ENCODE measurements at regions not wholly inside any gene's neighbourhood (a gene's known extent, or its start where the extent isn't known, plus 50 kb on each side); places are given as distances from the start of the nearest gene placed in this dataset.

GRCh38 chr17:36731811-36732210 is 130.4 kb downstream of the MRM1 start:
- peaks cover 22% of the 10 kb centered on the region for H3K4me1 ChIP-seq (ENCODE audit: control insufficient read depth, insufficient read depth, low read length)
- H3K9ac ChIP-seq (ENCODE audit: low read depth, low read length), result no peak overlapping the region
- no peak overlapping the region for H3K4me3 ChIP-seq (ENCODE audit: low read depth, low read length)
- no peaks in the 10 kb centered on the region for H3K9me3 ChIP-seq (ENCODE audit: control insufficient read depth, insufficient read depth, low read length)
- H3K27me3 ChIP-seq (ENCODE audit: control insufficient read depth, insufficient read depth, low read length), result peaks cover 24% of the 10 kb centered on the region
- H3K36me3 ChIP-seq (ENCODE audit: control insufficient read depth, insufficient read depth, low read length), result no peaks in the 10 kb centered on the region

- no peaks in the 10 kb centered on the region for H3K9me3 ChIP-seq (ENCODE audit: control insufficient read depth, insufficient read depth, low read length)
These were observed 131.0 kb downstream of the MRM1 start for GRCh38 chr17:36732351-36732750.

GRCh38 chr17:36736201-36737156 is 135.1 kb downstream of the MRM1 start:
- peaks cover 5% of the 10 kb centered on the region for H3K4me1 ChIP-seq (ENCODE audit: control insufficient read depth, insufficient read depth, low read length)

More at GRCh38 chr17:36732351-36732750, 131.0 kb downstream of the MRM1 start:
- no peak overlapping the region for H3K4me3 ChIP-seq (ENCODE audit: low read depth, low read length)
- H3K4me1 ChIP-seq (ENCODE audit: control insufficient read depth, insufficient read depth, low read length), result peaks cover 21% of the 10 kb centered on the region
- no peak overlapping the region for H3K9ac ChIP-seq (ENCODE audit: low read depth, low read length)
- peaks cover 24% of the 10 kb centered on the region for H3K27me3 ChIP-seq (ENCODE audit: control insufficient read depth, insufficient read depth, low read length)
- H3K36me3 ChIP-seq (ENCODE audit: control insufficient read depth, insufficient read depth, low read length), result no peaks in the 10 kb centered on the region

GRCh38 chr17:36739208-36739607 is 137.8 kb downstream of the MRM1 start:
- H3K9me3 ChIP-seq (ENCODE audit: control insufficient read depth, insufficient read depth, low read length), result no peaks in the 10 kb centered on the region
- no peaks in the 10 kb centered on the region for H3K27me3 ChIP-seq (ENCODE audit: control insufficient read depth, insufficient read depth, low read length)

More at GRCh38 chr17:36736201-36737156, 135.1 kb downstream of the MRM1 start:
- no peak overlapping the region for H3K4me3 ChIP-seq (ENCODE audit: low read depth, low read length)
- H3K36me3 ChIP-seq (ENCODE audit: control insufficient read depth, insufficient read depth, low read length), result no peaks in the 10 kb centered on the region
- no peaks in the 10 kb centered on the region for H3K9me3 ChIP-seq (ENCODE audit: control insufficient read depth, insufficient read depth, low read length)
- H3K9ac ChIP-seq (ENCODE audit: low read depth, low read length), result no peak overlapping the region
- peaks cover 3% of the 10 kb centered on the region for H3K27me3 ChIP-seq (ENCODE audit: control insufficient read depth, insufficient read depth, low read length)

GRCh38 chr17:36740157-36740556 is 138.8 kb downstream of the MRM1 start:
- Histone ChIP-seq H3K9me3 (ENCODE audit: control insufficient read depth, insufficient read depth, low read length) (no peaks in the 10 kb centered on the region), H3K27me3 (ENCODE audit: control insufficient read depth, insufficient read depth, low read length) (no peaks in the 10 kb centered on the region)

More at GRCh38 chr17:36739208-36739607, 137.8 kb downstream of the MRM1 start:
- H3K36me3 ChIP-seq (ENCODE audit: control insufficient read depth, insufficient read depth, low read length), result no peaks in the 10 kb centered on the region
- no peak overlapping the region for H3K4me3 ChIP-seq (ENCODE audit: low read depth, low read length)
- no peak overlapping the region for H3K9ac ChIP-seq (ENCODE audit: low read depth, low read length)
- H3K4me1 ChIP-seq (ENCODE audit: control insufficient read depth, insufficient read depth, low read length), result peaks cover 5% of the 10 kb centered on the region

GRCh38 chr17:36741019-36741902 is 139.9 kb downstream of the MRM1 start:
- H3K9ac ChIP-seq (ENCODE audit: low read depth, low read length), result no peak overlapping the region
- no peak overlapping the region for H3K4me3 ChIP-seq (ENCODE audit: low read depth, low read length)
- no peaks in the 10 kb centered on the region for H3K27me3 ChIP-seq (ENCODE audit: control insufficient read depth, insufficient read depth, low read length)
- no peaks in the 10 kb centered on the region for H3K36me3 ChIP-seq (ENCODE audit: control insufficient read depth, insufficient read depth, low read length)
- no peaks in the 10 kb centered on the region for H3K9me3 ChIP-seq (ENCODE audit: control insufficient read depth, insufficient read depth, low read length)
- peaks cover 5% of the 10 kb centered on the region for H3K4me1 ChIP-seq (ENCODE audit: control insufficient read depth, insufficient read depth, low read length)

More at GRCh38 chr17:36740157-36740556, 138.8 kb downstream of the MRM1 start:
- peaks cover 5% of the 10 kb centered on the region for H3K4me1 ChIP-seq (ENCODE audit: control insufficient read depth, insufficient read depth, low read length)
- H3K36me3 ChIP-seq (ENCODE audit: control insufficient read depth, insufficient read depth, low read length), result no peaks in the 10 kb centered on the region
- H3K9ac ChIP-seq (ENCODE audit: low read depth, low read length), result no peak overlapping the region
- H3K4me3 ChIP-seq (ENCODE audit: low read depth, low read length), result no peak overlapping the region

- H3K36me3 ChIP-seq (ENCODE audit: control insufficient read depth, insufficient read depth, low read length), result no peaks in the 10 kb centered on the region
- H3K4me1 ChIP-seq (ENCODE audit: control insufficient read depth, insufficient read depth, low read length), result peaks cover 5% of the 10 kb centered on the region
- no peak overlapping the region for H3K9ac ChIP-seq (ENCODE audit: low read depth, low read length)
- H3K4me3 ChIP-seq (ENCODE audit: low read depth, low read length), result no peak overlapping the region
- no peaks in the 10 kb centered on the region for H3K27me3 ChIP-seq (ENCODE audit: control insufficient read depth, insufficient read depth, low read length)
- H3K9me3 ChIP-seq (ENCODE audit: control insufficient read depth, insufficient read depth, low read length), result no peaks in the 10 kb centered on the region
These were observed 141.1 kb downstream of the MRM1 start for GRCh38 chr17:36742267-36743000.

- H3K36me3 ChIP-seq (ENCODE audit: control insufficient read depth, insufficient read depth, low read length), result no peaks in the 10 kb centered on the region
- H3K27me3 ChIP-seq (ENCODE audit: control insufficient read depth, insufficient read depth, low read length), result no peaks in the 10 kb centered on the region
- no peaks in the 10 kb centered on the region for H3K9me3 ChIP-seq (ENCODE audit: control insufficient read depth, insufficient read depth, low read length)
- no peak overlapping the region for H3K4me3 ChIP-seq (ENCODE audit: low read depth, low read length)
- no peak overlapping the region for H3K9ac ChIP-seq (ENCODE audit: low read depth, low read length)
- peaks cover 5% of the 10 kb centered on the region for H3K4me1 ChIP-seq (ENCODE audit: control insufficient read depth, insufficient read depth, low read length)
These were observed 141.7 kb downstream of the MRM1 start for GRCh38 chr17:36743130-36743529.

- Histone ChIP-seq H3K9me3 (ENCODE audit: control insufficient read depth, insufficient read depth, low read length) (no peaks in the 10 kb centered on the region), H3K27me3 (ENCODE audit: control insufficient read depth, insufficient read depth, low read length) (no peaks in the 10 kb centered on the region), H3K9ac (ENCODE audit: low read depth, low read length) (no peak overlapping the region), H3K36me3 (ENCODE audit: control insufficient read depth, insufficient read depth, low read length) (no peaks in the 10 kb centered on the region), H3K4me3 (ENCODE audit: low read depth, low read length) (no peak overlapping the region), H3K4me1 (ENCODE audit: control insufficient read depth, insufficient read depth, low read length) (peaks cover 5% of the 10 kb centered on the region)
These were observed 145.1 kb downstream of the MRM1 start for GRCh38 chr17:36746381-36747053.

- H3K4me3 ChIP-seq (ENCODE audit: low read depth, low read length), result no peak overlapping the region
- no peaks in the 10 kb centered on the region for H3K9me3 ChIP-seq (ENCODE audit: control insufficient read depth, insufficient read depth, low read length)
- no peak overlapping the region for H3K9ac ChIP-seq (ENCODE audit: low read depth, low read length)
- H3K4me1 ChIP-seq (ENCODE audit: control insufficient read depth, insufficient read depth, low read length), result peaks cover 4% of the 10 kb centered on the region
- H3K36me3 ChIP-seq (ENCODE audit: control insufficient read depth, insufficient read depth, low read length), result no peaks in the 10 kb centered on the region
- H3K27me3 ChIP-seq (ENCODE audit: control insufficient read depth, insufficient read depth, low read length), result no peaks in the 10 kb centered on the region
These were observed 146.5 kb downstream of the MRM1 start for GRCh38 chr17:36747861-36748260.

- Histone ChIP-seq H3K9me3 (ENCODE audit: control insufficient read depth, insufficient read depth, low read length) (no peaks in the 10 kb centered on the region), H3K9ac (ENCODE audit: low read depth, low read length) (no peak overlapping the region), H3K27me3 (ENCODE audit: control insufficient read depth, insufficient read depth, low read length) (no peaks in the 10 kb centered on the region), H3K36me3 (ENCODE audit: control insufficient read depth, insufficient read depth, low read length) (no peaks in the 10 kb centered on the region), H3K4me3 (ENCODE audit: low read depth, low read length) (no peak overlapping the region), H3K4me1 (ENCODE audit: control insufficient read depth, insufficient read depth, low read length) (no peaks in the 10 kb centered on the region)
These were observed 146.9 kb downstream of the MRM1 start for GRCh38 chr17:36748272-36748671.

Measured in iPS-15b (cell line).